HepG2 (cell line): ENCODE measurements at regions not wholly inside any gene's neighbourhood (a gene's known extent, or its start where the extent isn't known, plus 50 kb on each side); places are given as distances from the start of the nearest gene placed in this dataset.

ENCODE experiments used
- ATAC-seq: fragments of 200-7000 bp; cut with Tn5 transposase; 3 replicates; pipeline ENCODE4 v1.9.1; 2020; ENCODE audit warnings: mild to moderate bottlenecking, moderate library complexity
- BruUV-seq: library from RNA; stranded (reverse); fragments of 400-500 nt; replicated peaks from 2 replicates; lab custom pipeline; 2021; lab: Mats Ljungman, UMichigan
- CTCF ChIA-PET: fragments of 300-600 bp; formaldehyde crosslinking; extraction: SDS; loops from one replicate; lab custom pipeline; 2021; ENCODE audit warnings: low total read pairs, inconsistent platforms, low intra/inter-chr PET ratio; lab: Yijun Ruan, JAX
- POLR2A ChIA-PET: fragments of 350-600 bp; sonication (Branson Sonifier 250); formaldehyde crosslinking; loops from one replicate; lab custom pipeline; 2020; ENCODE audit warnings: antibody characterized with exemption, inconsistent platforms; lab: Yijun Ruan, JAX
- DNase-seq: peaks from one replicate; pipeline ENCODE4 v3.0.0-alpha.2; 2015; ENCODE audit warnings: low spot score
- FAIRE-seq: peaks from 3 replicates; lab custom pipeline; 2011; peaks lifted over from hg19 to GRCh38; lab: Jason Lieb, UNC
- H2AFZ ChIP-seq: one replicate; pipeline ENCODE4 v1.6.1; 2011; ENCODE audit warnings: low read length, inconsistent platforms
- H3K27ac ChIP-seq: fragments of 300-600 bp; 3 replicates; pipeline ENCODE4 v1.8.0; 2011; ENCODE audit warnings: mixed run types, mild to moderate bottlenecking, mixed read lengths, low read length, inconsistent platforms; ENCODE audit not compliant: insufficient read depth; ENCODE audit errors: extremely low read length
- H3K27me3 ChIP-seq, 2 experiments: fragments of 200-600 bp in 1 of 2; 2 replicates in 1 of 2; 3 replicates in 1 of 2; pipeline versions ENCODE4 v1.6.0 to v1.8.0; 2011; ENCODE audit warnings: low read length in 2 of 2, mild to moderate bottlenecking in 2 of 2, moderate library complexity in 2 of 2, inconsistent platforms in 1 of 2; ENCODE audit not compliant: insufficient read depth in 2 of 2, control insufficient read depth in 1 of 2
- H3K36me3 ChIP-seq, 2 experiments: fragments of 200-600 bp in 1 of 2; replicated peaks in 1 of 2; 2 replicates in 1 of 2; 3 replicates in 1 of 2; pipeline versions ENCODE4 v1.5.1 to v1.8.0; 2011; ENCODE audit warnings: low read length in 2 of 2, inconsistent platforms in 1 of 2; ENCODE audit not compliant: insufficient read depth in 2 of 2, control insufficient read depth in 1 of 2
- H3K4me1 ChIP-seq: 2 replicates; pipeline ENCODE4 v1.5.1; 2012; ENCODE audit warnings: low read length, inconsistent platforms; ENCODE audit not compliant: insufficient read depth
- H3K4me2 ChIP-seq: 2 replicates; pipeline ENCODE4 v1.6.0; 2011; ENCODE audit warnings: low read depth, low read length, inconsistent platforms
- H3K4me3 ChIP-seq, 3 experiments: fragments of 200-600 bp in 1 of 3; sonication (generic), shearing (Covaris generic) in 1 of 3; replicated peaks in 1 of 3; 2 replicates each; pipeline ENCODE4 v1.5.1; 2011 to 2016; ENCODE audit warnings: low read length in 3 of 3, inconsistent platforms in 2 of 3, low read depth in 2 of 3, mild to moderate bottlenecking in 2 of 3, control low read depth in 1 of 3, mixed read lengths in 1 of 3; ENCODE audit not compliant: insufficient read depth in 1 of 3
- H3K79me2 ChIP-seq: one replicate; pipeline ENCODE4 v1.6.1; 2011; ENCODE audit warnings: low read length, inconsistent platforms; ENCODE audit not compliant: insufficient read depth
- H3K9ac ChIP-seq: 2 replicates; pipeline ENCODE4 v1.6.0; 2011; ENCODE audit warnings: mild to moderate bottlenecking, low read depth, low read length, inconsistent platforms; ENCODE audit not compliant: insufficient read depth
- H3K9me3 ChIP-seq: 2 replicates; pipeline ENCODE4 v1.5.1; 2012; ENCODE audit warnings: mild to moderate bottlenecking, low read length
- H4K20me1 ChIP-seq: 2 replicates; pipeline ENCODE4 v1.6.0; 2011; ENCODE audit warnings: inconsistent platforms, mild to moderate bottlenecking, low read length, moderate library complexity; ENCODE audit not compliant: insufficient read depth
- DNMT1 ChIP-seq: sonication (generic); formaldehyde crosslinking; IDR thresholded peaks from 2 replicates; pipeline ENCODE4 v1.5.1; 2020; ENCODE audit warnings: mild to moderate bottlenecking, missing genetic modification reagents
- GABPB1 ChIP-seq: IDR thresholded peaks from 2 replicates; pipeline ENCODE4 v1.6.1; 2016; ENCODE audit warnings: mild to moderate bottlenecking, missing genetic modification reagents, moderate library complexity, missing compliant biosample characterization
- KIAA2018 ChIP-seq: sonication (generic); formaldehyde crosslinking; IDR thresholded peaks from 2 replicates; pipeline ENCODE4 v1.5.0; 2020; ENCODE audit warnings: mild to moderate bottlenecking, missing genetic modification reagents, borderline replicate concordance
- PLRG1 ChIP-seq: fragments of 450-650 bp; conservative IDR thresholded peaks from 2 replicates; pipeline ENCODE4 v1.6.1; 2016
- PLSCR1 ChIP-seq: sonication (generic); formaldehyde crosslinking; IDR thresholded peaks from 2 replicates; pipeline ENCODE4 v1.5.0; 2020; ENCODE audit warnings: missing genetic modification reagents, mild to moderate bottlenecking, borderline replicate concordance
- SP2 ChIP-seq: sonication (generic); formaldehyde crosslinking; IDR thresholded peaks from 2 replicates; pipeline ENCODE4 v1.5.1; 2020; ENCODE audit warnings: mild to moderate bottlenecking, missing genetic modification reagents
- SP5 ChIP-seq: IDR thresholded peaks from 2 replicates; pipeline ENCODE4 v1.6.1; 2016; ENCODE audit warnings: low read depth, borderline replicate concordance
- ZNF780A ChIP-seq: sonication (generic); formaldehyde crosslinking; IDR thresholded peaks from 2 replicates; pipeline ENCODE4 v1.8.0; 2022; ENCODE audit warnings: mild to moderate bottlenecking, missing genetic modification reagents, moderate library complexity
- ZSCAN9 ChIP-seq: IDR thresholded peaks from 2 replicates; pipeline ENCODE4 v1.6.1; 2016; ENCODE audit warnings: borderline replicate concordance
- WGBS: methylation state at CpG from one replicate; pipeline ENCODE4 v1.1.6; 2017; ENCODE audit warnings: low lambda C conversion rate; 5-methylcytosine and 5-hydroxymethylcytosine counted together
- in situ Hi-C: cut with HindIII; loops from 2 replicates; pipeline ENCODE4 v1.10.0; 2017; ENCODE audit warnings: low pct_unique_long_range_greater_than_20kb; ENCODE audit not compliant: extremely low pct_ligation_motif_present
- intact Hi-C: fragments of 100-400 bp; cut with micrococcal nuclease; formaldehyde crosslinking; loops from one replicate; pipeline ENCODE4 v1.10.0; 2022; ENCODE audit not compliant: unreplicated experiment
- TF ChIP-seq, protein P1 (sequence below): IDR thresholded peaks from 2 replicates; pipeline ENCODE4 v1.4.0; 2020; ENCODE audit warnings: mild to moderate bottlenecking, missing genetic modification reagents
- TF ChIP-seq, protein P2 (sequence below): sonication (generic); formaldehyde crosslinking; IDR thresholded peaks from 2 replicates; pipeline ENCODE4 v1.8.1; 2023; ENCODE audit warnings: mild to moderate bottlenecking, moderate library complexity, missing genetic modification reagents

DNA sequence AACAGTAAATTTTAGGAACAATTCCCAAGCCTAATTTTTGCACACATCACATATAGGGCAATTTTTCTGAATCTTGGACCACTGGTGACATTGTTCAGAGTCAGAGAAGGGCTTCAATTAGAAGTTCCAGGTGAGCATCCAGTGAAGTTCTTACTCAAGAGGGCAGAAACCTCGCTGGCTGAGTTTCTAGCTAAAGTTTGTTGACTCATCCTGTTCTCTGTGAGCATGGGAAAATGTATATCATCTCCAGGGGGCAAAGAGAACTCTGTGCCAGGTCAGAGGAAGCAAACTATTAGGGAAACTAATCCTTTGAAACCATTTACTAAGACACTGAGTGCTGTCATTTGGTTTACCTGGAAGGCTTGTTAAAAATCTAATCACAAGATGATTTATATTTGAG is 695.6 kb upstream of the IGFBP3 start:
- Histone ChIP-seq H2AFZ (no peak overlapping the region), H3K4me1 (no peaks in the 10 kb centered on the region), H4K20me1 (no peaks in the 10 kb centered on the region), H3K4me2 (no peak overlapping the region), H3K4me3 (no peak overlapping the region), H3K9ac (no peak overlapping the region), H3K79me2 (no peaks in the 10 kb centered on the region), H3K27me3 (no peaks in the 10 kb centered on the region), H3K36me3 (no peaks in the 10 kb centered on the region), H3K27ac (no peak overlapping the region), H3K9me3 (no peaks in the 10 kb centered on the region)
- TF ChIP-seq PLSCR1 (CRISPR knock-in tag) (no peak), PLRG1 (no peak), ZSCAN9 (CRISPR knock-in tag) (no peak), SP2 (CRISPR knock-in tag) (no peak), KIAA2018 (no peak), DNMT1 (CRISPR knock-in tag) (no peak), GABPB1 (CRISPR knock-in tag) (no peak), ZNF780A (CRISPR knock-in tag) (no peak), SP5 (CRISPR knock-in tag) (no peak)
- TF ChIP-seq, protein P1, sequence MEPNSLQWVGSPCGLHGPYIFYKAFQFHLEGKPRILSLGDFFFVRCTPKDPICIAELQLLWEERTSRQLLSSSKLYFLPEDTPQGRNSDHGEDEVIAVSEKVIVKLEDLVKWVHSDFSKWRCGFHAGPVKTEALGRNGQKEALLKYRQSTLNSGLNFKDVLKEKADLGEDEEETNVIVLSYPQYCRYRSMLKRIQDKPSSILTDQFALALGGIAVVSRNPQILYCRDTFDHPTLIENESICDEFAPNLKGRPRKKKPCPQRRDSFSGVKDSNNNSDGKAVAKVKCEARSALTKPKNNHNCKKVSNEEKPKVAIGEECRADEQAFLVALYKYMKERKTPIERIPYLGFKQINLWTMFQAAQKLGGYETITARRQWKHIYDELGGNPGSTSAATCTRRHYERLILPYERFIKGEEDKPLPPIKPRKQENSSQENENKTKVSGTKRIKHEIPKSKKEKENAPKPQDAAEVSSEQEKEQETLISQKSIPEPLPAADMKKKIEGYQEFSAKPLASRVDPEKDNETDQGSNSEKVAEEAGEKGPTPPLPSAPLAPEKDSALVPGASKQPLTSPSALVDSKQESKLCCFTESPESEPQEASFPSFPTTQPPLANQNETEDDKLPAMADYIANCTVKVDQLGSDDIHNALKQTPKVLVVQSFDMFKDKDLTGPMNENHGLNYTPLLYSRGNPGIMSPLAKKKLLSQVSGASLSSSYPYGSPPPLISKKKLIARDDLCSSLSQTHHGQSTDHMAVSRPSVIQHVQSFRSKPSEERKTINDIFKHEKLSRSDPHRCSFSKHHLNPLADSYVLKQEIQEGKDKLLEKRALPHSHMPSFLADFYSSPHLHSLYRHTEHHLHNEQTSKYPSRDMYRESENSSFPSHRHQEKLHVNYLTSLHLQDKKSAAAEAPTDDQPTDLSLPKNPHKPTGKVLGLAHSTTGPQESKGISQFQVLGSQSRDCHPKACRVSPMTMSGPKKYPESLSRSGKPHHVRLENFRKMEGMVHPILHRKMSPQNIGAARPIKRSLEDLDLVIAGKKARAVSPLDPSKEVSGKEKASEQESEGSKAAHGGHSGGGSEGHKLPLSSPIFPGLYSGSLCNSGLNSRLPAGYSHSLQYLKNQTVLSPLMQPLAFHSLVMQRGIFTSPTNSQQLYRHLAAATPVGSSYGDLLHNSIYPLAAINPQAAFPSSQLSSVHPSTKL (CRISPR knock-in tag), result no peak
- TF ChIP-seq, protein P2, sequence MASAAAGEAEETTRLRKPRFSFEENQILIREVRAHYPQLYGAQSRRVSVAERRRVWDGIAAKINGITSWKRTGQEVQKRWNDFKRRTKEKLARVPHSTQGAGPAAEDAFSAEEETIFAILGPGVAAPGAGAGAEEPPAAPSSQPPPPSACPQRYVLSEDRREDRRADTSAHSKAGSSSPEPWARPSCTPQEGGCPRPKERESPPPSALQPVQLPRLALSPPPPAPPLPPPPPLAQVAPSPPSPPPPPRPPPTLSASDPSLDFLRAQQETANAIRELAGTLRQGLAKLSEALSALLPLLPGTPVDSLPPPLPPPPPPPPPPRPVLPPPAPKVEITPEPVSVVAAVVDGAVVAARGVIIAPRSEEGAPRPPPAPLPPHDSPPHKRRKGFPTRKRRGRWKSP (CRISPR knock-in tag), result no peak
- BruUV-seq, result no TSS peak
- no peak for FAIRE-seq
- in situ Hi-C loops, result no loop called here
- intact Hi-C loops, result no loop called here
- ChIA-PET POLR2A (no interaction called here), CTCF (no interaction called here)
- WGBS, result 0% methylated on average over 1 of the region's 1 CpG
- no peak for ATAC-seq
- no peak for DNase-seq
